Endodermal cell (in vitro differentiated cells): ENCODE measurements at regions not wholly inside any gene's neighbourhood (a gene's known extent, or its start where the extent isn't known, plus 50 kb on each side); places are given as distances from the start of the nearest gene placed in this dataset.
A peak's percentile ranks its signal among the peaks of the same experiment; 100 is the strongest.

Experiments used
- DNase-seq: peaks from one replicate; pipeline ENCODE4 v3.0.0-alpha.2; 2017
- H3K27ac ChIP-seq: 2 replicates; pipeline ENCODE4 v1.5.1; 2013; ENCODE audit warnings: mild to moderate bottlenecking, low read depth, low read length, moderate library complexity
- H3K27me3 ChIP-seq: 2 replicates; pipeline ENCODE4 v1.6.1; 2013; ENCODE audit warnings: mild to moderate bottlenecking, low read length, moderate library complexity; ENCODE audit not compliant: insufficient read depth, control insufficient read depth, poor library complexity, severe bottlenecking
- H3K36me3 ChIP-seq: 2 replicates; pipeline ENCODE4 v1.7.0; 2013; ENCODE audit warnings: mild to moderate bottlenecking, low read length, moderate library complexity; ENCODE audit not compliant: control insufficient read depth, insufficient read depth
- H3K4me1 ChIP-seq: one replicate; pipeline ENCODE4 v1.7.0; 2013; ENCODE audit warnings: low read length; ENCODE audit not compliant: control insufficient read depth, insufficient read depth
- H3K4me3 ChIP-seq: 2 replicates; pipeline ENCODE4 v1.5.1; 2013; ENCODE audit warnings: mild to moderate bottlenecking, low read length, moderate library complexity
- H3K9ac ChIP-seq: 2 replicates; pipeline ENCODE4 v1.6.1; 2013; ENCODE audit warnings: mild to moderate bottlenecking, low read length, moderate library complexity; ENCODE audit not compliant: poor library complexity, severe bottlenecking; ENCODE audit errors: extremely low read depth
- H3K9me3 ChIP-seq: 2 replicates; pipeline ENCODE4 v1.6.1; 2013; ENCODE audit warnings: mild to moderate bottlenecking, low read length, moderate library complexity; ENCODE audit not compliant: control insufficient read depth
- H3K27ac Mint-ChIP-seq: 2 replicates; pipeline ENCODE4 v1.8.0; 2020; ENCODE audit warnings: mixed read lengths
- H3K27me3 Mint-ChIP-seq: 2 replicates; pipeline ENCODE4 v1.8.0; 2021; ENCODE audit warnings: mild to moderate bottlenecking, mixed read lengths; ENCODE audit not compliant: insufficient read depth
- H3K36me3 Mint-ChIP-seq: 2 replicates; pipeline ENCODE4 v1.8.0; 2020; ENCODE audit warnings: low read depth, mixed read lengths
- H3K4me1 Mint-ChIP-seq: 2 replicates; pipeline ENCODE4 v1.8.0; 2020; ENCODE audit warnings: mixed read lengths
- H3K4me3 Mint-ChIP-seq: 2 replicates; pipeline ENCODE4 v1.8.0; 2020; ENCODE audit warnings: mild to moderate bottlenecking, moderate library complexity, mixed read lengths
- H3K9me3 Mint-ChIP-seq: 2 replicates; pipeline ENCODE4 v1.8.0; 2020; ENCODE audit warnings: mild to moderate bottlenecking, mixed read lengths
- WGBS, 2 experiments: methylation state at CpG; one replicate each; pipeline versions ENCODE4 v1.1.5 to v1.1.7; 2013; ENCODE audit warnings: missing lambda C conversion rate in 2 of 2, mixed read lengths in 1 of 2; ENCODE audit not compliant: insufficient coverage in 1 of 2, insufficient read length in 1 of 2; 5-methylcytosine and 5-hydroxymethylcytosine counted together
- TF ChIP-seq, protein P1 (sequence below): fragments of 200-600 bp; sonication (generic); conservative IDR thresholded peaks from 2 replicates; pipeline ENCODE4 v1.5.0; 2021; ENCODE audit warnings: antibody characterized with exemption, mild to moderate bottlenecking

DNA sequence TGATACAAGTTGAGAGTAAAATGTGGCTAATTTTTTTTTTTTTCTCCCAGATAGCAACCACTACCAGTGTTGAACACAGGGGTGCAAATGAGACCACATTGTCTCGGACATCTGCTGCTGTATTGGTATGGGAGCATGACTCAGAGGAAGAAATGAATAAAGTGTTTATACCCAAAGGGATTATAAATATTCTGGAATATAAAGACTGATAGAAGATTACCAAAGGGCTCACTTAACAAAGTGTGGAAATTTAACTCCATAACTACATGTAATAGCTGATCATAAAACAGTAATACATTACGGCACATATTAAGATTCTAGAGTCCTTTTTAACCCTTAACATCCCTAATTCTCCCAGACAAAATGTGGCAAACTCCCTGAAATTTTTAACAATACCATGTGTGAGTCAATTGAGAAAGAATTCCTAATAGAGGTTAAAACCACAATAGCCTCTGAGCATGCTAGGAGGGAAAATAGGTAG lies 1023.0 kb upstream of the ACVR2A start:
- DNase-seq, result no peak
- H3K4me3 Mint-ChIP-seq, result no peak overlapping the region
- no peaks in the 10 kb centered on the region for H3K27me3 Mint-ChIP-seq
- Histone ChIP-seq H3K4me1 (peaks cover 13% of the 10 kb centered on the region), H3K9ac (no peak overlapping the region), H3K9me3 (peaks cover 9% of the 10 kb centered on the region), H3K27ac (no peak overlapping the region), H3K36me3 (no peaks in the 10 kb centered on the region), H3K4me3 (no peak overlapping the region), H3K27me3 (no peaks in the 10 kb centered on the region)
- WGBS, 2 experiments, result 80 to 86% methylated on average over 1 to 2 of the region's 2 CpGs
- H3K9me3 Mint-ChIP-seq, result peaks cover 11% of the 10 kb centered on the region
- TF ChIP-seq, protein P1, sequence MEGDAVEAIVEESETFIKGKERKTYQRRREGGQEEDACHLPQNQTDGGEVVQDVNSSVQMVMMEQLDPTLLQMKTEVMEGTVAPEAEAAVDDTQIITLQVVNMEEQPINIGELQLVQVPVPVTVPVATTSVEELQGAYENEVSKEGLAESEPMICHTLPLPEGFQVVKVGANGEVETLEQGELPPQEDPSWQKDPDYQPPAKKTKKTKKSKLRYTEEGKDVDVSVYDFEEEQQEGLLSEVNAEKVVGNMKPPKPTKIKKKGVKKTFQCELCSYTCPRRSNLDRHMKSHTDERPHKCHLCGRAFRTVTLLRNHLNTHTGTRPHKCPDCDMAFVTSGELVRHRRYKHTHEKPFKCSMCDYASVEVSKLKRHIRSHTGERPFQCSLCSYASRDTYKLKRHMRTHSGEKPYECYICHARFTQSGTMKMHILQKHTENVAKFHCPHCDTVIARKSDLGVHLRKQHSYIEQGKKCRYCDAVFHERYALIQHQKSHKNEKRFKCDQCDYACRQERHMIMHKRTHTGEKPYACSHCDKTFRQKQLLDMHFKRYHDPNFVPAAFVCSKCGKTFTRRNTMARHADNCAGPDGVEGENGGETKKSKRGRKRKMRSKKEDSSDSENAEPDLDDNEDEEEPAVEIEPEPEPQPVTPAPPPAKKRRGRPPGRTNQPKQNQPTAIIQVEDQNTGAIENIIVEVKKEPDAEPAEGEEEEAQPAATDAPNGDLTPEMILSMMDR, result peak; percentile 35
- H3K4me1 Mint-ChIP-seq, result peaks cover 27% of the 10 kb centered on the region
- no peak overlapping the region for H3K27ac Mint-ChIP-seq
- H3K36me3 Mint-ChIP-seq, result no peaks in the 10 kb centered on the region

DNA sequence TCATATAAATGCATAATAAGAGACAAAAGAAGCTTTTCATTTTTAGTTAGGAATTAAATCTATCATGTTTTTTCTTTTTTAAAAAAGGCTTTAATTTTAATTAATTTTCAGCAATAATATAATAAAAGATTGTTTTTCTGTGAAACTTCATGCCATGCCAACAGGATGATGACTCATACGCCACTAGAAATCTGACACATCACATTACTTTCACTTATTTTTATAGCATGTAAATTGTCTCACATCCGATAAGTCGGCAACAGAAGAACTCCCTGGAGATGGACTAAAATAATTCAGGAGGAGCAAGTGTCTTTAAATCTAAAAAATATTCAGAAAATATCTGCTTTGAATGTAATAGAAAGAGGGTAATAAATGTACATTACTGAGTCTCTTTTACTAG lies 1024.2 kb upstream of the ACVR2A start:
- no peak overlapping the region for H3K9ac ChIP-seq
- DNase-seq, result no peak
- Mint-ChIP-seq H3K4me1 (peaks cover 21% of the 10 kb centered on the region), H3K36me3 (no peaks in the 10 kb centered on the region), H3K27me3 (no peaks in the 10 kb centered on the region), H3K27ac (no peak overlapping the region), H3K4me3 (no peak overlapping the region), H3K9me3 (peaks cover 11% of the 10 kb centered on the region)
- TF ChIP-seq, protein P1, result no peak
- no peaks in the 10 kb centered on the region for H3K36me3 ChIP-seq
- no peak overlapping the region for H3K4me3 ChIP-seq
- peaks cover 9% of the 10 kb centered on the region for H3K9me3 ChIP-seq
- H3K27ac ChIP-seq, result no peak overlapping the region
- WGBS, 2 experiments, result 100% methylated on average over 3 of the region's 3 CpGs; no CpG with 5 or more reads in 1 of the 2 experiments
- peaks cover 8% of the 10 kb centered on the region for H3K4me1 ChIP-seq
- no peaks in the 10 kb centered on the region for H3K27me3 ChIP-seq

DNA sequence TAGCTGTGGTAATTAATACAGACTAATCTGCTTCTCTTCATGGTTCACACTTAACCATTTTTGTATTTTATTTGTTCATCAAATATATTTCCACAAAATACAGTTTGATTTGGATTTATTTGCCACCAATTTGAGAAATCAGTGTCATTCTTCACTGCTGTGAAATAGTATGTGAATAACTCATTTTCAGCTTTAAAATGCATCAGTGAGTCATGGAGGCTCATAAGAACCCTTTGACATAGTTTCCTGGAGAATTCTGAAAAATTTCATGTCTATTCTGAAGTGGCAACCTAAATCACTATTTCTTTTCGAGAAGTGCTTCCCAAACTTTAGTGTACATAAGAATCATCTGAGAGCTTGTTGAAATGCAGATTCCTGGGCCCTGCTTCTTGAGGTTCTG lies 1026.7 kb upstream of the ACVR2A start:
- H3K36me3 ChIP-seq, result no peaks in the 10 kb centered on the region
- TF ChIP-seq, protein P1, result no peak
- H3K9me3 ChIP-seq, result peaks cover 13% of the 10 kb centered on the region
- DNase-seq, result no peak
- H3K36me3 Mint-ChIP-seq, result no peaks in the 10 kb centered on the region
- H3K27ac Mint-ChIP-seq, result peak overlapping the region; percentile 7
- no peaks in the 10 kb centered on the region for H3K27me3 Mint-ChIP-seq
- H3K27ac ChIP-seq, result no peak overlapping the region
- H3K4me1 Mint-ChIP-seq, result peaks cover 21% of the 10 kb centered on the region
- no peaks in the 10 kb centered on the region for H3K27me3 ChIP-seq
- H3K4me3 ChIP-seq, result no peak overlapping the region
- H3K4me1 ChIP-seq, result peaks cover 8% of the 10 kb centered on the region
- H3K9ac ChIP-seq, result no peak overlapping the region
- no peak overlapping the region for H3K4me3 Mint-ChIP-seq
- WGBS, 2 experiments, result 80 to 91% methylated on average over 1 of the region's 1 CpG
- peaks cover 13% of the 10 kb centered on the region for H3K9me3 Mint-ChIP-seq
